Esophagus muscularis mucosa (tissue), 4 donors: ENCODE measurements at regions not wholly inside any gene's neighbourhood (a gene's known extent, or its start where the extent isn't known, plus 50 kb on each side); places are given as distances from the start of the nearest gene placed in this dataset.

Experiments
- EP300 ChIP-seq: sonication (generic); formaldehyde crosslinking; IDR thresholded peaks from one replicate; pipeline ENCODE4 v1.6.1; 2017; ENCODE audit warnings: antibody characterized with exemption
- POLR2A ChIP-seq: fragments of 450-650 bp; IDR thresholded peaks from one replicate; pipeline ENCODE4 v1.6.1; 2017; ENCODE audit warnings: antibody characterized with exemption, moderate library complexity, mild to moderate bottlenecking, low read depth
- POLR2AphosphoS5 ChIP-seq, 2 donors: sonication (generic); formaldehyde crosslinking; IDR thresholded peaks; one replicate each; pipeline ENCODE4 v1.6.1; 2017; ENCODE audit warnings: antibody characterized with exemption in 2 of 2
- TF ChIP-seq, protein P1 (sequence below), 3 experiments: fragments of 200-600 bp in 2 of 3; fragments of 450-650 bp in 1 of 3; sonication (generic) in 2 of 3; IDR thresholded peaks; one replicate each; pipeline ENCODE4 v1.5.1; 2017 to 2019; ENCODE audit warnings: antibody characterized with exemption in 3 of 3, mild to moderate bottlenecking in 2 of 3, moderate library complexity in 1 of 3

DNA sequence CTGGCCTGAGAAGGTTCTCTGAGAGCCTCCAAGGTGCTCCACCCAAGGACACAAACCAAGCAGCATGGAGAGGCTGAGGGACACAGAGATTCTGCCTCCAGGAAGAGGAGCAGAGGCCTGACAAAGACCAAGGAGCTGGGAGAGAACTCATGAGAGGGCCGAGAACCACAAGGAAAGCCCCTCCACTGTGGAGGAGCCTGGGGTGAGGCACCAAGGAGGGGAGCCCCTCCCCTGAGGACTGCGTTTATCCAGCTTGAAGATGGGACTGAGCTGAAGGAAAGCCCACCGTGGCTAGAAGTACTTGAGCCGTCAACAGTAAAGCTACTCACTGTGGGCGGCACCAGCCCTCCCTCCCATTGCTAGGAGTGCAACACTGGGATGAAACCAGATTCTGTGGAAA lies 63.1 kb upstream of the MEF2A start:
- TF ChIP-seq POLR2A, result no peak
- TF ChIP-seq, protein P1, sequence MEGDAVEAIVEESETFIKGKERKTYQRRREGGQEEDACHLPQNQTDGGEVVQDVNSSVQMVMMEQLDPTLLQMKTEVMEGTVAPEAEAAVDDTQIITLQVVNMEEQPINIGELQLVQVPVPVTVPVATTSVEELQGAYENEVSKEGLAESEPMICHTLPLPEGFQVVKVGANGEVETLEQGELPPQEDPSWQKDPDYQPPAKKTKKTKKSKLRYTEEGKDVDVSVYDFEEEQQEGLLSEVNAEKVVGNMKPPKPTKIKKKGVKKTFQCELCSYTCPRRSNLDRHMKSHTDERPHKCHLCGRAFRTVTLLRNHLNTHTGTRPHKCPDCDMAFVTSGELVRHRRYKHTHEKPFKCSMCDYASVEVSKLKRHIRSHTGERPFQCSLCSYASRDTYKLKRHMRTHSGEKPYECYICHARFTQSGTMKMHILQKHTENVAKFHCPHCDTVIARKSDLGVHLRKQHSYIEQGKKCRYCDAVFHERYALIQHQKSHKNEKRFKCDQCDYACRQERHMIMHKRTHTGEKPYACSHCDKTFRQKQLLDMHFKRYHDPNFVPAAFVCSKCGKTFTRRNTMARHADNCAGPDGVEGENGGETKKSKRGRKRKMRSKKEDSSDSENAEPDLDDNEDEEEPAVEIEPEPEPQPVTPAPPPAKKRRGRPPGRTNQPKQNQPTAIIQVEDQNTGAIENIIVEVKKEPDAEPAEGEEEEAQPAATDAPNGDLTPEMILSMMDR (IDR thresholded peaks at IDR 0.05), result no peak
- no peak for TF ChIP-seq EP300
- no peak for TF ChIP-seq POLR2AphosphoS5 (IDR thresholded peaks at IDR 0.05)
